NCI-H2227 (cell line): ENCODE measurements at regions not wholly inside any gene's neighbourhood (a gene's known extent, or its start where the extent isn't known, plus 50 kb on each side); places are given as distances from the start of the nearest gene placed in this dataset.

Experiments used
- DNase-seq: peaks from one replicate; lab custom pipeline; 2025; ENCODE audit not compliant: unreplicated experiment; lab: John Stamatoyannopoulos, UW

DNA sequence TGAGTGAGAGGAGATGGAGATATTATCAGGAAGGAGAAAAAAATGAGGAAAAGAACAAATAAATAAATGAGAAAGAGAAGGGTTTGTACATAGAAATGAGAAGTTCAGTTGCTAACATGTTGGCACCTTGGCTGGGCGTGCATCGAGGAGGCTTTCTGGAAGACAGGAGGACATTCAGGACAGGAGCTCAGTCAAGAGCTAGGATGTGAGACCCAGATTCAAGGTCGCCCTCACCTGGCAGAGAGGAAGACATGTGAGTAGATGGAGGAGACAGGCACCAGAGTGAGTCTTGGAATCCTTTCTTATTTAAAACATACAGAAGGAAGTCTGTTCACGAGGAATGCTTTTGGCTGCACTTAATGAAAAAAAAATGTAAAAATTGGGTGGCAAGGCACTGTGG is 640.9 kb downstream of the NPHP4 start:
- no peak for DNase-seq

DNA sequence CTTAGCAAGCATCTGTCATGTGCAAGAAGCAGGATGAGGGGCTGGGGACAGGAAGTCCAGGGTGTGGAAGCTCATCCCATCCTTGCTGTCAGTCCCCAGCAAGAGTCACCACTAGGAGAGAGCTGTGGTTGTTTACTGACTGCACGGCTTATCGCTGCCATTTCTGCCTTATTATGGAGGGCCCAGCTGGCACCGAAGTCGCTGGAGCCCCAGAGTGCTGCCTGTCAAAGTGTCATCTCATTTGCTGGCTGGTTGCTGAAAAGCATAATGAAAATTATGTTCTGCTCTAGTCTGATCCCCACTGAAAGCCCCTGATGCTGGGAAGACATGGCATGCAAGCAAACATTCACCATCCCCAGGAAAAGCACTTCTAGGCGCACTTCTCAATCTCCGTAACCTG is 642.7 kb downstream of the NPHP4 start:
- DNase-seq: no peak

DNA sequence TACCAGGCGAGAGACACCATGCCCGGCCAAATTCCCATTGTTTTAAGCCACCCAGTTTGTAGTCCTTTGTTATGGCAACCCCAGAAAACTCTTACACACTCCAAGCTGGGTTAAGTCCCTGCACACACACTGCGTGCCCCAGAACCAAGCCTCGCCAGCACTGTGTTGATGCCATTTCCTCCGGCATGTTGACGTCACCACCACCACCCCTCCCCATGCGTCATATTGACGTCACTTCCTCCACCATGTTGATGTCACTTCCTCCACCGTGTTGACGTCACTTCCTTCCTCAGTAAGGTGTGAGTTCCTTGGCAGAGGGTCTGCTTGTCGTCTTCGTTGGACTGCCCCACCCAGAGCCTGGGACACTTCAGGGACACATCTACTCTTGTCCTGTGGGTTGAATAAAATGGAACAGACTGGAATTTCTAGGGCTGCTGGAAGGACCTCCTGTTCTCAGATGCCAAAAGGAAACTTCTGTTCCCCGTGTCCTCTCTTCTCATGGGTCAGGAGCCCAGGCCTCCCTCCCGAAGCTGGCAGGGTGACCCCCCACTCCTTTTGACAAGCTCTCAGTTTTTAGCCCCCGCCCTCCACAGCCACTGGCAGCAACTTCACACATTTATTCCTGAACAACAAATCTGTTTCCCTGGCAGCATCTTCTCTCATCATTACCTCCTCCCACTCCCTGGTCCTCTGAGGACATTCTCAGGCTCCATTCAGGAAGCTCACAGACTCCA is 643.3 kb downstream of the NPHP4 start:
- no peak for DNase-seq

- DNase-seq: no peak
Observed at GRCh38 chr1:5347726-5348125, 644.5 kb downstream of the NPHP4 start.

DNA sequence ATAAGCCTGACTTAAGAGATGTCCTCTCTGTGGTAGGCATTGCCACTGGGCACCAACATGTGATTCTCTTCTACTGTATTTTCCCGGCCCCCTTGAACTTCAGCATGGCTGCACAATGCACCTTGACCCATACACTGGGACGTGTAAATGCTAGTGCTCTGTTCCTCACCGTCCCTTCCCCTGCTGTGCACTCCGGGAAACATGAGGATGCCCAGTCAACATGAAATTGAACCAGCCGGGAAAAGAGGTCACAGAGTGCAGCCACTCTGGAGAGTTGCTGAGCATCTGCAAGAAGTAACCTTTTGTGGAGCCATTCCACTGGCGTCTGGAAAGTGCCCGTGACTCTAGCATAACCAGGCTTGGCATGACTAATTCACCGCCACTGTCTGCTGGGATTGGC is 646.7 kb downstream of the NPHP4 start:
- no peak for DNase-seq

- DNase-seq: no peak
Observed at GRCh38 chr1:5343256-5344020, 648.8 kb downstream of the NPHP4 start.

DNA sequence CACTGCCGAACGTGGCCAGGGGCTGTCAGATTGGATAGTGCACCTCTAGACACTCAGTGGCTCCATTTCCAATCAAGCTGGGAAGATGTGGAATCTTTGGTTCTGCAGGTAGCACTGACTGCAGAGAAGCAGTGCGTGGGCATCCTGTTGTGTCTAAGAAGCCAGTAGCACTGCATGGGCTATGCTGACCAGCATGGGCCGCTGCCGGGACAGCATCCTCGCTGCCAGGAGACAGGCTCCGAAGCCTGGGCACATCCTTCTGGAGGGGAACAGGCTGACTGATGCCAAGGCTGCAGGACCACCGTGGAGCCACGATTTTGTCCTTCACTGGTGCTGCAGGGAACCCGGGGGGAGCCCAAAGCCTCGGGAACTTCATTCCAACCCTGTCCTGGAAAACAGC is 649.4 kb downstream of the NPHP4 start:
- no peak for DNase-seq

GRCh38 chr1:5342172-5342571 is 650.1 kb downstream of the NPHP4 start:
- no peak for DNase-seq

DNA sequence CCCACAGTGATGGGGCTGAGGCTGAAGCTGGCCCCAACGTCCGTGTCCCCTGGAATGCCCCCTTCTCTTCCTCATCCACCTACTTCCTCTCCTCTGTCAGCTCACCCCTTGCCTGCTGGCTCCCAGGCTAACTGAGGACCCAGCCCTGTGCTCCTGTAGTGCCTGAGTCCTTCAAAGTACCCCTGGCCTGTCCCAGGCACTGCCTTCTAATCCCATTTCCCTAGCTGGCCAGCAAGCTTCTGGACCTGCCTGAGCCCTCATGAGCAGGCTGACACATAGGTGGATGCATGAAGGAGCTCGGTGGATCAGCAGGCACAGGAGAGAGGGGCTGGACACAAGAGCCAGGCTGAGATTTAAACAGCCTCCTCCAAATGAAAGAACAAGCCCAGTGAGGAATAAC is 650.8 kb downstream of the NPHP4 start:
- no peak for DNase-seq

- no peak for DNase-seq
Observed at GRCh38 chr1:5340560-5341130, 651.6 kb downstream of the NPHP4 start.

- DNase-seq: no peak
Observed at GRCh38 chr1:5338466-5338865, 653.8 kb downstream of the NPHP4 start.

- no peak for DNase-seq
Observed at GRCh38 chr1:5333291-5333690, 658.9 kb downstream of the NPHP4 start.

- DNase-seq: no peak
Observed at GRCh38 chr1:5331101-5331500, 661.1 kb downstream of the NPHP4 start.

GRCh38 chr1:5329068-5329739 is 663.0 kb downstream of the NPHP4 start:
- no peak for DNase-seq

GRCh38 chr1:5324883-5325282 is 667.3 kb downstream of the NPHP4 start:
- DNase-seq: no peak

DNA sequence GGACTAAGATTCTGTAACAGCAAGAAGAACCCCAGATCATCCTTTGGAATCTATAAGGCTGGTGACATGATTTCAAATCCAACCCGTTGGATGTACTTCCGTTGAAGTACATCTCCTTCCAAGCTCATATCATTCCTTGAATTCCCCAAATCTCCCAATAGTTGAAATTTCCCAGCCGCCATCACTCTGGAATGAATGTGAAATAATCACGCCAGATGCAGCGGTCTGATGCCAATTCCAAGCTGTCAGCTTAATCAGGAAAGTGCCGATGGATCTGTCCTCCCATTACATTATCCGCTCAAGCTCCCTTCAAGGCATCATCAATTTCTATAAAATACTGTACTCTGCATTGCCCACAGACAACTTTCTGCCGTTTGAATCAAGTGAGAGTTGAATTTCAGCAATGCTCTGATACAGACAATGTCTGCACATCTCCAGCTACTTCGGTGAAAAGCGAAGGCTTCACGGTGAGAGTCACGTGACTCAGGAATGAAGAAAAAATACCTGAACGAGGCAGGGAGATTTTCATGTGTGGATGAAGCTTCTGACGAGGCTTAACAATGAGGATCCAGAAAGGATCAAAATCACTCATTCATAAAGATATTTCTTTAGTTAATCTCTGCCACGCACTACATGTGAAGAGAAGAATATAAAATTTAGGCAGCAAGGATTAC is 663.9 kb downstream of the AJAP1 start:
- DNase-seq: no peak

DNA sequence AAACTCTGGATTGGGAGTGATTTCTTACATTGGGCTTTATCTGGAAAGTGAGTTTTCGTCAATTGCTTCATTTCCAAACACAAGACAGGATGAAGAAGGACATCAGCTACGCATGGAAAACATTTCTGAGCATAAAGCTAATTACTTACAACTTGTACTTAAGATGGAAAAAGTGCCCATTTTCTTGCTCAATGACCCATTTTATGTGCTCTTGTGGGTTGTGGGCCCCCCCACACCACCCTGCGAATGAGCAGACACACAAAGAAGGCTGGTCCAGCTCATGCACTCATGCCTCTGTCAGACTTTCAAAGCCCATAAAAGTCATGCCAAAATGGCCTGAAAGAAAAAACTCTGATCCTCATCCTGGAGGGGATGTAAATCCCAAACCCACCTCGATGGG is 663.0 kb downstream of the AJAP1 start:
- no peak for DNase-seq

DNA sequence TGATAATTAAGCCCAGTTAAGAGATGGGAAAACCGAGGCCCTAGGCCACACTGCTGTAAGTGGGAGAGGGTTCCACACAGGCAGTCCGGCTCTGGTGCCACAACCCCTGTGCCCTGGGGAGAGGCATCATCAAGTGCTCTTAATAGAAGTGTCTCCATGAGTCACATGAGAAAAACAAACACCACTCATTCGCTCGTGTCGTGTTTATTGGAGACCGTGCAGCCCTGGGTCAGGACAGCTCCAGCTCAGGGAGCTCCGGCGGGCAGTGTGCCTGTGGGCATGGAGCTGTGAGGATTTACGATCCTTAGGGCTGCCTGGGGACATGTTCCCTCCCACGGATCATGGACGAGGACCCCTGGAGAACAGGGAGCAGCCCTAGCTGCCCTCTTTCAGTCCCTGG is 658.5 kb downstream of the AJAP1 start:
- DNase-seq: no peak

- DNase-seq: no peak
Observed at GRCh38 chr1:5312293-5312674, 657.9 kb downstream of the AJAP1 start.

GRCh38 chr1:5311634-5312292 is 657.4 kb downstream of the AJAP1 start:
- DNase-seq: no peak

DNA sequence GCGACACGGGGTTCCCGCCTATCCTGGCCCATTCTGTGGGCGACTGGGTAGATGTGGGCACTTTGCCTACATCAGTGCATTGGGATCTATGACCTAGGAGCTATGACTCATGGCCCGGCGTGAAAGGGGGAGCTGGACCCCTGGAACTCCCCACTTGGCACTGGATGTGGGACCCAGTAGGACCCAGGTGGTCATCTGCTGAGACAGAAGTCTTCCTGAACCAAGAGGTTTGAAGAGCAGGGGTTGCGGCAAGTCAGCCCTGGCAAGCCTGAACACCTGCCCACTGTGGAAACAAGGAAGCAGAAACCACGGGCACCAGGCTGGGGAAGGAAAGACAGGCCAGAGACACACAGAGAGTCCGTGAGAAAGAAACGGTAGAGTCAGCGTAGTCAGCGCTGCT is 656.7 kb downstream of the AJAP1 start:
- DNase-seq: no peak
